ENCODE measurements at regions not wholly inside any gene's neighbourhood (a gene's known extent, or its start where the extent isn't known, plus 50 kb on each side); places are given as distances from the start of the nearest gene placed in this dataset.

- DNase-seq (ENCODE audit: low spot score): no peak
- in situ Hi-C loops (cut with MboI; ENCODE audit: low pct_unique_long_range_greater_than_20kb, low sequenced_read_pairs, unreplicated experiment): no loop called here
- TF ChIP-seq, protein P1, sequence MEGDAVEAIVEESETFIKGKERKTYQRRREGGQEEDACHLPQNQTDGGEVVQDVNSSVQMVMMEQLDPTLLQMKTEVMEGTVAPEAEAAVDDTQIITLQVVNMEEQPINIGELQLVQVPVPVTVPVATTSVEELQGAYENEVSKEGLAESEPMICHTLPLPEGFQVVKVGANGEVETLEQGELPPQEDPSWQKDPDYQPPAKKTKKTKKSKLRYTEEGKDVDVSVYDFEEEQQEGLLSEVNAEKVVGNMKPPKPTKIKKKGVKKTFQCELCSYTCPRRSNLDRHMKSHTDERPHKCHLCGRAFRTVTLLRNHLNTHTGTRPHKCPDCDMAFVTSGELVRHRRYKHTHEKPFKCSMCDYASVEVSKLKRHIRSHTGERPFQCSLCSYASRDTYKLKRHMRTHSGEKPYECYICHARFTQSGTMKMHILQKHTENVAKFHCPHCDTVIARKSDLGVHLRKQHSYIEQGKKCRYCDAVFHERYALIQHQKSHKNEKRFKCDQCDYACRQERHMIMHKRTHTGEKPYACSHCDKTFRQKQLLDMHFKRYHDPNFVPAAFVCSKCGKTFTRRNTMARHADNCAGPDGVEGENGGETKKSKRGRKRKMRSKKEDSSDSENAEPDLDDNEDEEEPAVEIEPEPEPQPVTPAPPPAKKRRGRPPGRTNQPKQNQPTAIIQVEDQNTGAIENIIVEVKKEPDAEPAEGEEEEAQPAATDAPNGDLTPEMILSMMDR (IDR thresholded peaks at IDR 0.05; ENCODE audit: extremely low read depth, insufficient read depth, missing control alignments): no peak
Observed at GRCh38 chr14:101033446-101034165, 130.1 kb upstream of the RTL1 start.

- no peak for DNase-seq (ENCODE audit: low spot score)
- in situ Hi-C loops (cut with MboI; ENCODE audit: low pct_unique_long_range_greater_than_20kb, low sequenced_read_pairs, unreplicated experiment): no loop called here
- TF ChIP-seq, protein P1 (IDR thresholded peaks at IDR 0.05; ENCODE audit: extremely low read depth, insufficient read depth, missing control alignments): no peak
Observed at GRCh38 chr14:101034986-101035385, 131.5 kb upstream of the RTL1 start.

GRCh38 chr14:101035466-101036225 is 132.1 kb upstream of the RTL1 start:
- in situ Hi-C loops (cut with MboI; ENCODE audit: low pct_unique_long_range_greater_than_20kb, low sequenced_read_pairs, unreplicated experiment): no loop called here
- TF ChIP-seq, protein P1 (IDR thresholded peaks at IDR 0.05; ENCODE audit: extremely low read depth, insufficient read depth, missing control alignments): no peak
- no peak for DNase-seq (ENCODE audit: low spot score)

GRCh38 chr14:101037021-101037817 is 133.7 kb upstream of the RTL1 start:
- no peak for DNase-seq (ENCODE audit: low spot score)
- TF ChIP-seq, protein P1 (IDR thresholded peaks at IDR 0.05; ENCODE audit: extremely low read depth, insufficient read depth, missing control alignments): no peak
- in situ Hi-C loops (cut with MboI; ENCODE audit: low pct_unique_long_range_greater_than_20kb, low sequenced_read_pairs, unreplicated experiment): no loop called here

DNA sequence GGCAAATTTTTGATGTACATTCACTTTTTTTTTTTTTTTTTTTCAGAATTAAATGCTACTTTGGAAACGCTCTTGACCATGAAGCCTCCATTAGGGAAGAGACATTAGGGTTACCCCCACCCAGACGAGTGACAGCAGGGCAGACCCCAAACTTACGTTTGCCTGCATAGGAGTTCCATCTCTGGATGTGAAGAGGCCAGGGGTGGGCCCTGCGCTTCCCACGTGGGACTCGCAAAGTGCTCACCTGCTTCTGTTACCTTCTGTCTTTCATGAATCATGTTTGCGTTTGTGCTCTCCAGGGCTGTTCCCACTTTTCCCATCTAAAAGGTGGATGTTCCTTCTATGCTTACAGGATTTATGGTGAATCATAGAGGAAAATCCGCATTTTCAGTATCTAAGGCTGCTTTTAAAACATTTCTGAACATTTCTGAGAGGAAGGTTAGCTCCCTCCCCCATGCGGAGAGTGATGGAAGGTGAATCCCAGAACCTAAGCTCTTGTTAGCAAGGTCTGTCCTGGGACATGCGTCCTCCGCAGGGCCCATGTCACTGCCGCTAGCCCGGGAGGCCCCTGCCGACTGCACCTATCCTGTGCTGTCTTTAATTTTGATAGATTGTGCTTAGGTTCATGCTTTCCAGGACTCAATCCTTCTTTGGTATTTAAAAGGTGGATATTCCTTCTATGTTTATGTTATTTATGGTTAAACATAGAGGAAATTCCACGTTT is 135.7 kb upstream of the RTL1 start:
- in situ Hi-C loops (cut with MboI; ENCODE audit: low pct_unique_long_range_greater_than_20kb, low sequenced_read_pairs, unreplicated experiment): no loop called here
- DNase-seq (ENCODE audit: low spot score): no peak
- TF ChIP-seq, protein P1 (IDR thresholded peaks at IDR 0.05; ENCODE audit: extremely low read depth, insufficient read depth, missing control alignments): no peak

DNA sequence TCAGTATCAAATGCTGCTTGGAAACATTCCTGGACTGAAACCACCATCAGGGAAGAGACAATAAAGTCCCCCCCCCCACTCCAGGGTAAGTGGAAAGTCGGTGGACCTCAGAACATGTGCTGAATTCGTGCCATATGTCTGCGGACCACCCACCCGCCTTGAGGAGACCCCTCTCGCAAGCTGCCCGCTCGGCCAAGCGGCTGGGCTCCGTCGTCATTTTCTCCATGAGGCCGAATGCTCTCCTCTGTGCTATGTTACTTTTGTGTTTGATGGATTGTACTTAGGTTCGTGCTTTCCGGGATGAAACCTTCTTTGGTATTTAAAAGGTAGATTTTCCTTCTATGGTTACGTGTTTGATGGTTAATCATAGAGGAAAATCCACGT is 136.2 kb upstream of the RTL1 start:
- no peak for DNase-seq (ENCODE audit: low spot score)
- TF ChIP-seq, protein P1 (IDR thresholded peaks at IDR 0.05; ENCODE audit: extremely low read depth, insufficient read depth, missing control alignments): no peak
- in situ Hi-C loops (cut with MboI; ENCODE audit: low pct_unique_long_range_greater_than_20kb, low sequenced_read_pairs, unreplicated experiment): no loop called here
